ENCODE measurements at regions not wholly inside any gene's neighbourhood (a gene's known extent, or its start where the extent isn't known, plus 50 kb on each side); places are given as distances from the start of the nearest gene placed in this dataset.
"Not testable (repeated sequence)": the region's sequence is repeated elsewhere in the genome, so short reads cannot be mapped to it uniquely, and the experiment has no call there.

GRCh38 chr1:157407917-157408525 is 144.3 kb downstream of the FCRL5 start:
- DNase-seq = no peak

- DNase-seq = no peak
These were observed 144.9 kb downstream of the FCRL5 start for GRCh38 chr1:157407367-157407766.

GRCh38 chr1:157405662-157406061 is 146.7 kb downstream of the FCRL5 start:
- no peak for DNase-seq

GRCh38 chr1:157404614-157405013 is 147.7 kb downstream of the FCRL5 start:
- no peak for DNase-seq

- DNase-seq = no peak
These were observed 148.2 kb downstream of the FCRL5 start for GRCh38 chr1:157404063-157404501.

- no peak for DNase-seq
These were observed 148.7 kb downstream of the FCRL5 start for GRCh38 chr1:157403608-157404007.

GRCh38 chr1:157403203-157403602 is 149.1 kb downstream of the FCRL5 start:
- no peak for DNase-seq

- no peak for DNase-seq
These were observed 151.5 kb downstream of the FCRL5 start for GRCh38 chr1:157400766-157401165.

- DNase-seq = no peak
These were observed 152.3 kb downstream of the FCRL5 start for GRCh38 chr1:157399984-157400382.

- no peak for DNase-seq
These were observed 152.9 kb downstream of the FCRL5 start for GRCh38 chr1:157399343-157399983.

- no peak for DNase-seq
These were observed 161.7 kb downstream of the FCRL5 start for GRCh38 chr1:157390651-157391050.

- no peak for DNase-seq
These were observed 164.3 kb downstream of the FCRL5 start for GRCh38 chr1:157388057-157388456.

GRCh38 chr1:157384258-157384657 is 168.1 kb downstream of the FCRL5 start:
- no peak for DNase-seq

GRCh38 chr1:157382351-157382750 is 170.0 kb downstream of the FCRL5 start:
- no peak for DNase-seq

GRCh38 chr1:157380523-157380922 is 171.8 kb downstream of the FCRL5 start:
- no peak for DNase-seq

GRCh38 chr1:157377280-157377713 is 175.0 kb downstream of the FCRL5 start:
- DNase-seq = not testable (repeated sequence)

GRCh38 chr1:157376681-157377080 is 175.6 kb downstream of the FCRL5 start:
- no peak for DNase-seq

- not testable (repeated sequence) for DNase-seq
These were observed 180.0 kb downstream of the FCRL5 start for GRCh38 chr1:157372311-157372710.

GRCh38 chr1:157371826-157372225 is 180.5 kb downstream of the FCRL5 start:
- no peak for DNase-seq

- no peak for DNase-seq
These were observed 181.1 kb downstream of the FCRL5 start for GRCh38 chr1:157371221-157371620.

GRCh38 chr1:157370698-157371097 is 181.6 kb downstream of the FCRL5 start:
- DNase-seq = no peak

- DNase-seq = peak in 2 of 6 experiments; percentile 7 to 33
These were observed 182.3 kb downstream of the FCRL5 start for GRCh38 chr1:157369808-157370521.

- DNase-seq = not testable (repeated sequence)
These were observed 183.4 kb downstream of the FCRL5 start for GRCh38 chr1:157368941-157369340.

- no peak for DNase-seq
These were observed 184.0 kb downstream of the FCRL5 start for GRCh38 chr1:157368363-157368762.

All from stimulated activated naive CD4-positive, alpha-beta T cell (primary cell).